Stomach (tissue), 4 donors: ENCODE measurements at regions not wholly inside any gene's neighbourhood (a gene's known extent, or its start where the extent isn't known, plus 50 kb on each side); places are given as distances from the start of the nearest gene placed in this dataset.

Experiments used
- CTCF ChIP-seq, 7 experiments: fragments of 450-650 bp in 4 of 7; fragments of 200-600 bp in 3 of 7; sonication (generic) in 3 of 7; IDR thresholded peaks; one replicate each; pipeline ENCODE4 v1.5.1; 2016 to 2019; ENCODE audit warnings: antibody characterized with exemption in 7 of 7, control low read depth in 2 of 7, mild to moderate bottlenecking in 1 of 7
- POLR2A ChIP-seq, 4 donors: fragments of 450-650 bp; IDR thresholded peaks; one replicate each; pipeline ENCODE4 v1.6.1; 2016; ENCODE audit warnings: antibody characterized with exemption in 4 of 4, control low read depth in 2 of 4, mild to moderate bottlenecking in 1 of 4, moderate library complexity in 1 of 4

DNA sequence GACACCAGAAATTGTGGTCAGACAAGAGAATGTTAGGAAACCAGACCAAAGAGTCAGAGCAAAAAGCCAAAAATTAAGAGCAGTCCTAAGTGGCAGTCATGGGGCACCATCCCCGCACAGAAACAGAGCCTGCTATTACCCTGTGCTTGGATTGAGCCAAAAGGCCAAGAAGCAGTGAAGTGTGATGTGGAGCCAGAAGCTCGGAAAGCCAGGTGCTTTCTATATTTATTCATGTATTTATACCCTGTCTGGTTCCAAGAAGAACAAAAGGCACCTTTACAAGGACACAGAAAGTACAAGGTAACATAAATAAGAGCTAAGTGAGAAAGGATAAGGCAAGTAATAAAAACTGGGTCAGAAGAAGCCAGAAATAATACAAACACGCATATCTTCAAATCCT, 336.2 kb upstream of the CNR1 start:
- TF ChIP-seq POLR2A (IDR thresholded peaks at IDR 0.05) (no peak), CTCF (IDR thresholded peaks at IDR 0.05) (no peak)
